ENCODE measurements at regions not wholly inside any gene's neighbourhood (a gene's known extent, or its start where the extent isn't known, plus 50 kb on each side); places are given as distances from the start of the nearest gene placed in this dataset.

- Mint-ChIP-seq H3K4me1 (no peaks in the 10 kb centered on the region), H3K36me3 (no peaks in the 10 kb centered on the region), H3K9me3 (no peaks in the 10 kb centered on the region), H3K27ac (no peak overlapping the region), H3K27me3 (peaks cover 0 to 16% of the 10 kb centered on the region in 2 donors), H3K4me3 (no peak overlapping the region)
- Histone ChIP-seq H3K4me1 (ENCODE audit: control insufficient read depth in 1 of 2, extremely low read depth in 1 of 2, insufficient read depth in 2 of 2, low read length in 2 of 2) (no peaks in the 10 kb centered on the region), H3K27me3 (replicated peaks in 1 of 2; ENCODE audit: control insufficient read depth in 2 of 2, extremely low read depth in 1 of 2, insufficient read depth in 2 of 2, low read length in 1 of 2) (no peaks in the 10 kb centered on the region), H3K36me3 (ENCODE audit: control insufficient read depth in 2 of 2, extremely low read depth in 1 of 2, insufficient read depth in 1 of 2, low read length in 1 of 2) (no peaks in the 10 kb centered on the region), H3K27ac (ENCODE audit: low read length) (no peak overlapping the region), H3K4me3 (ENCODE audit: control insufficient read depth in 1 of 2, extremely low read depth in 1 of 2, low read length in 1 of 2) (no peak overlapping the region), H3K9me3 (no peaks in the 10 kb centered on the region)
- no peak for ATAC-seq (replicated peaks in 1 of 4)
- WGBS (ENCODE audit: insufficient coverage) = 87% methylated on average over 12 of the region's 16 CpGs
- DNase-seq = no peak
- CTCF ChIA-PET = no interaction called here
- POLR2A ChIA-PET = no interaction called here
These were observed 338.0 kb downstream of the TEX29 start for GRCh38 chr13:111658145-111659100.

GRCh38 chr13:111659219-111659775 is 338.9 kb downstream of the TEX29 start:
- H3K27me3 Mint-ChIP-seq = peaks cover 0 to 8% of the 10 kb centered on the region in 2 donors
- Histone ChIP-seq H3K9me3 (no peaks in the 10 kb centered on the region), H3K27ac (ENCODE audit: low read length) (no peak overlapping the region), H3K27me3 (replicated peaks in 1 of 2; ENCODE audit: control insufficient read depth in 2 of 2, extremely low read depth in 1 of 2, insufficient read depth in 2 of 2, low read length in 1 of 2) (no peaks in the 10 kb centered on the region), H3K36me3 (ENCODE audit: control insufficient read depth in 2 of 2, extremely low read depth in 1 of 2, insufficient read depth in 1 of 2, low read length in 1 of 2) (no peaks in the 10 kb centered on the region), H3K4me3 (ENCODE audit: control insufficient read depth in 1 of 2, extremely low read depth in 1 of 2, low read length in 1 of 2) (no peak overlapping the region), H3K4me1 (ENCODE audit: control insufficient read depth in 1 of 2, extremely low read depth in 1 of 2, insufficient read depth in 2 of 2, low read length in 2 of 2) (no peaks in the 10 kb centered on the region)
- no peak for ATAC-seq (replicated peaks in 1 of 4)
- DNase-seq = no peak
- H3K36me3 Mint-ChIP-seq = no peaks in the 10 kb centered on the region
- no peaks in the 10 kb centered on the region for H3K4me1 Mint-ChIP-seq
- POLR2A ChIA-PET = no interaction called here
- 86% methylated on average over 6 of the region's 9 CpGs for WGBS (ENCODE audit: insufficient coverage)
- no peak overlapping the region for H3K27ac Mint-ChIP-seq
- H3K9me3 Mint-ChIP-seq = no peaks in the 10 kb centered on the region
- CTCF ChIA-PET = no interaction called here
- H3K4me3 Mint-ChIP-seq = no peak overlapping the region

GRCh38 chr13:111659842-111660241 is 339.4 kb downstream of the TEX29 start:
- ChIA-PET CTCF (no interaction called here), POLR2A (no interaction called here)
- H3K27ac ChIP-seq (ENCODE audit: low read length) = no peak overlapping the region
- no peak overlapping the region for H3K4me3 Mint-ChIP-seq
- no peaks in the 10 kb centered on the region for H3K9me3 ChIP-seq
- no peak for DNase-seq
- peaks cover 0 to 2% of the 10 kb centered on the region in 2 donors for H3K27me3 Mint-ChIP-seq
- no peaks in the 10 kb centered on the region for H3K36me3 Mint-ChIP-seq
- no peak overlapping the region for H3K27ac Mint-ChIP-seq
- ATAC-seq (replicated peaks in 1 of 4) = no peak
- no peaks in the 10 kb centered on the region for H3K36me3 ChIP-seq (ENCODE audit: control insufficient read depth in 2 of 2, extremely low read depth in 1 of 2, insufficient read depth in 1 of 2, low read length in 1 of 2)
- no peaks in the 10 kb centered on the region for H3K27me3 ChIP-seq (replicated peaks in 1 of 2; ENCODE audit: control insufficient read depth in 2 of 2, extremely low read depth in 1 of 2, insufficient read depth in 2 of 2, low read length in 1 of 2)
- WGBS (ENCODE audit: insufficient coverage) = 100% methylated on average over 3 of the region's 7 CpGs
- H3K4me1 Mint-ChIP-seq = no peaks in the 10 kb centered on the region
- no peaks in the 10 kb centered on the region for H3K9me3 Mint-ChIP-seq
- H3K4me3 ChIP-seq (ENCODE audit: control insufficient read depth in 1 of 2, extremely low read depth in 1 of 2, low read length in 1 of 2) = no peak overlapping the region
- no peaks in the 10 kb centered on the region for H3K4me1 ChIP-seq (ENCODE audit: control insufficient read depth in 1 of 2, extremely low read depth in 1 of 2, insufficient read depth in 2 of 2, low read length in 2 of 2)

- ATAC-seq (replicated peaks in 1 of 4) = no peak
- Mint-ChIP-seq H3K27me3 (no peaks in the 10 kb centered on the region), H3K27ac (no peak overlapping the region), H3K4me3 (no peak overlapping the region), H3K9me3 (no peaks in the 10 kb centered on the region), H3K4me1 (no peaks in the 10 kb centered on the region), H3K36me3 (no peaks in the 10 kb centered on the region)
- 77% methylated on average over 9 of the region's 13 CpGs for WGBS (ENCODE audit: insufficient coverage)
- CTCF ChIA-PET = no interaction called here
- Histone ChIP-seq H3K36me3 (ENCODE audit: control insufficient read depth in 2 of 2, extremely low read depth in 1 of 2, insufficient read depth in 1 of 2, low read length in 1 of 2) (no peaks in the 10 kb centered on the region), H3K4me1 (ENCODE audit: control insufficient read depth in 1 of 2, extremely low read depth in 1 of 2, insufficient read depth in 2 of 2, low read length in 2 of 2) (no peaks in the 10 kb centered on the region), H3K4me3 (ENCODE audit: control insufficient read depth in 1 of 2, extremely low read depth in 1 of 2, low read length in 1 of 2) (no peak overlapping the region), H3K27me3 (replicated peaks in 1 of 2; ENCODE audit: control insufficient read depth in 2 of 2, extremely low read depth in 1 of 2, insufficient read depth in 2 of 2, low read length in 1 of 2) (no peaks in the 10 kb centered on the region), H3K9me3 (no peaks in the 10 kb centered on the region), H3K27ac (ENCODE audit: low read length) (no peak overlapping the region)
- POLR2A ChIA-PET = no interaction called here
- no peak for DNase-seq
These were observed 340.6 kb downstream of the TEX29 start for GRCh38 chr13:111661052-111661451.

- Histone ChIP-seq H3K36me3 (ENCODE audit: control insufficient read depth in 2 of 2, extremely low read depth in 1 of 2, insufficient read depth in 1 of 2, low read length in 1 of 2) (no peaks in the 10 kb centered on the region), H3K4me1 (ENCODE audit: control insufficient read depth in 1 of 2, extremely low read depth in 1 of 2, insufficient read depth in 2 of 2, low read length in 2 of 2) (no peaks in the 10 kb centered on the region), H3K27ac (ENCODE audit: low read length) (no peak overlapping the region), H3K9me3 (no peaks in the 10 kb centered on the region), H3K4me3 (ENCODE audit: control insufficient read depth in 1 of 2, extremely low read depth in 1 of 2, low read length in 1 of 2) (no peak overlapping the region), H3K27me3 (replicated peaks in 1 of 2; ENCODE audit: control insufficient read depth in 2 of 2, extremely low read depth in 1 of 2, insufficient read depth in 2 of 2, low read length in 1 of 2) (no peaks in the 10 kb centered on the region)
- no peaks in the 10 kb centered on the region for H3K9me3 Mint-ChIP-seq
- no peak overlapping the region for H3K27ac Mint-ChIP-seq
- H3K4me3 Mint-ChIP-seq = no peak overlapping the region
- H3K27me3 Mint-ChIP-seq = no peaks in the 10 kb centered on the region
- DNase-seq = peak in 1 of 35 experiments; percentile 14
- H3K4me1 Mint-ChIP-seq = no peaks in the 10 kb centered on the region
- CTCF ChIA-PET = no interaction called here
- POLR2A ChIA-PET = no interaction called here
- ATAC-seq (replicated peaks in 1 of 4) = no peak
- H3K36me3 Mint-ChIP-seq = no peaks in the 10 kb centered on the region
- 90% methylated on average over 4 of the region's 9 CpGs for WGBS (ENCODE audit: insufficient coverage)
These were observed 341.3 kb downstream of the TEX29 start for GRCh38 chr13:111661776-111662175.

GRCh38 chr13:111662451-111662850 is 342.0 kb downstream of the TEX29 start:
- POLR2A ChIA-PET = no interaction called here
- H3K9me3 Mint-ChIP-seq = no peaks in the 10 kb centered on the region
- Histone ChIP-seq H3K4me1 (ENCODE audit: control insufficient read depth in 1 of 2, extremely low read depth in 1 of 2, insufficient read depth in 2 of 2, low read length in 2 of 2) (no peaks in the 10 kb centered on the region), H3K4me3 (ENCODE audit: control insufficient read depth in 1 of 2, extremely low read depth in 1 of 2, low read length in 1 of 2) (no peak overlapping the region), H3K27me3 (replicated peaks in 1 of 2; ENCODE audit: control insufficient read depth in 2 of 2, extremely low read depth in 1 of 2, insufficient read depth in 2 of 2, low read length in 1 of 2) (no peaks in the 10 kb centered on the region), H3K9me3 (no peaks in the 10 kb centered on the region), H3K36me3 (ENCODE audit: control insufficient read depth in 2 of 2, extremely low read depth in 1 of 2, insufficient read depth in 1 of 2, low read length in 1 of 2) (no peaks in the 10 kb centered on the region), H3K27ac (ENCODE audit: low read length) (no peak overlapping the region)
- no peak for ATAC-seq (replicated peaks in 1 of 4)
- H3K4me3 Mint-ChIP-seq = no peak overlapping the region
- no peaks in the 10 kb centered on the region for H3K27me3 Mint-ChIP-seq
- CTCF ChIA-PET = no interaction called here
- 82% methylated on average over 2 of the region's 5 CpGs for WGBS (ENCODE audit: insufficient coverage)
- H3K4me1 Mint-ChIP-seq = no peaks in the 10 kb centered on the region
- no peak overlapping the region for H3K27ac Mint-ChIP-seq
- H3K36me3 Mint-ChIP-seq = no peaks in the 10 kb centered on the region
- no peak for DNase-seq
